Putamen (tissue), 1 donor: ENCODE measurements at regions not wholly inside any gene's neighbourhood (a gene's known extent, or its start where the extent isn't known, plus 50 kb on each side); places are given as distances from the start of the nearest gene placed in this dataset.

ENCODE experiments used
- DNase-seq: peaks from one replicate; pipeline ENCODE4 v3.0.0-alpha.2; 2016; ENCODE audit warnings: low spot score

GRCh38 chr16:80300876-80301275 lies 239.9 kb upstream of the DYNLRB2 start:
- DNase-seq = no peak

GRCh38 chr16:80300456-80300855 lies 240.3 kb upstream of the DYNLRB2 start:
- DNase-seq = no peak

- no peak for DNase-seq
These were observed 241.4 kb upstream of the DYNLRB2 start for GRCh38 chr16:80299416-80299815.

- DNase-seq = no peak
These were observed 242.1 kb upstream of the DYNLRB2 start for GRCh38 chr16:80298676-80299075.

- no peak for DNase-seq
These were observed 244.8 kb upstream of the DYNLRB2 start for GRCh38 chr16:80296034-80296433.

- no peak for DNase-seq
These were observed 246.6 kb upstream of the DYNLRB2 start for GRCh38 chr16:80294172-80294571.

- DNase-seq = no peak
These were observed 252.2 kb upstream of the DYNLRB2 start for GRCh38 chr16:80288616-80289015.

- DNase-seq = no peak
These were observed 253.1 kb upstream of the DYNLRB2 start for GRCh38 chr16:80287674-80288073.

GRCh38 chr16:80285104-80285503 lies 255.7 kb upstream of the DYNLRB2 start:
- DNase-seq = no peak

- no peak for DNase-seq
These were observed 257.1 kb upstream of the DYNLRB2 start for GRCh38 chr16:80283466-80284392.

GRCh38 chr16:80280557-80280956 lies 260.2 kb upstream of the DYNLRB2 start:
- no peak for DNase-seq

- no peak for DNase-seq
These were observed 261.1 kb upstream of the DYNLRB2 start for GRCh38 chr16:80279656-80280055.

- no peak for DNase-seq
These were observed 263.6 kb upstream of the DYNLRB2 start for GRCh38 chr16:80277182-80277581.

GRCh38 chr16:80274576-80275191 lies 266.1 kb upstream of the DYNLRB2 start:
- DNase-seq = no peak

GRCh38 chr16:80273635-80274538 lies 266.9 kb upstream of the DYNLRB2 start:
- DNase-seq = no peak

- DNase-seq = no peak
These were observed 275.0 kb upstream of the DYNLRB2 start for GRCh38 chr16:80265624-80266306.

- DNase-seq = no peak
These were observed 276.7 kb upstream of the DYNLRB2 start for GRCh38 chr16:80263848-80264694.

GRCh38 chr16:80263181-80263823 lies 277.5 kb upstream of the DYNLRB2 start:
- no peak for DNase-seq

- DNase-seq = no peak
These were observed 279.9 kb upstream of the DYNLRB2 start for GRCh38 chr16:80260906-80261311.

- no peak for DNase-seq
These were observed 281.4 kb upstream of the DYNLRB2 start for GRCh38 chr16:80259290-80259805.
